Loucy (cell line): ENCODE measurements at regions not wholly inside any gene's neighbourhood (a gene's known extent, or its start where the extent isn't known, plus 50 kb on each side); places are given as distances from the start of the nearest gene placed in this dataset.

Experiments used
- EZH2phosphoT487 ChIP-seq: fragments of 200-600 bp; IDR thresholded peaks from 2 replicates; pipeline ENCODE4 v1.6.1; 2018; ENCODE audit warnings: antibody characterized with exemption, mild to moderate bottlenecking, moderate library complexity, borderline replicate concordance
- TF ChIP-seq, protein P1 (sequence below): fragments of 200-600 bp; sonication (generic); conservative IDR thresholded peaks from 2 replicates; pipeline ENCODE4 v1.5.1; 2014; ENCODE audit warnings: mild to moderate bottlenecking, antibody characterized with exemption, low read length

DNA sequence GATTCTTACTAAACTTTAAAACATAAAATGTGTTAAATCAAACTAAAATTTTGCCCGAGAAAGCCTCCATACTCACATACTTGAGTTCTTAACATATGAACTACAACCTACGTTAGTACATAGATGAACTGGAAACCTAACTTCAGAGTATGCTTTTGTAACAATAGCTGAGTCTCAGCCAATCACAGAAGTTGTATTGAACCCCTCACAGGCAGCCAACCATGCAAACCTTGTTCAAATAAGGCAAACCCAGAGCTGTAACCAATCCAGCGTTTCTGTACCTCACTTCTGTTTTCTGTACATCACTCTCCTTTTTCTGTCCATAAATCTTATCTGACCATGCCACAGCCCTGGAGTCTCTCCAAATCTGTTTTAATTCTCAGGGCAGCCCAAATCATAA, 157.3 kb upstream of the COL1A2 start:
- TF ChIP-seq, protein P1, sequence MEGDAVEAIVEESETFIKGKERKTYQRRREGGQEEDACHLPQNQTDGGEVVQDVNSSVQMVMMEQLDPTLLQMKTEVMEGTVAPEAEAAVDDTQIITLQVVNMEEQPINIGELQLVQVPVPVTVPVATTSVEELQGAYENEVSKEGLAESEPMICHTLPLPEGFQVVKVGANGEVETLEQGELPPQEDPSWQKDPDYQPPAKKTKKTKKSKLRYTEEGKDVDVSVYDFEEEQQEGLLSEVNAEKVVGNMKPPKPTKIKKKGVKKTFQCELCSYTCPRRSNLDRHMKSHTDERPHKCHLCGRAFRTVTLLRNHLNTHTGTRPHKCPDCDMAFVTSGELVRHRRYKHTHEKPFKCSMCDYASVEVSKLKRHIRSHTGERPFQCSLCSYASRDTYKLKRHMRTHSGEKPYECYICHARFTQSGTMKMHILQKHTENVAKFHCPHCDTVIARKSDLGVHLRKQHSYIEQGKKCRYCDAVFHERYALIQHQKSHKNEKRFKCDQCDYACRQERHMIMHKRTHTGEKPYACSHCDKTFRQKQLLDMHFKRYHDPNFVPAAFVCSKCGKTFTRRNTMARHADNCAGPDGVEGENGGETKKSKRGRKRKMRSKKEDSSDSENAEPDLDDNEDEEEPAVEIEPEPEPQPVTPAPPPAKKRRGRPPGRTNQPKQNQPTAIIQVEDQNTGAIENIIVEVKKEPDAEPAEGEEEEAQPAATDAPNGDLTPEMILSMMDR: no peak
- TF ChIP-seq EZH2phosphoT487: no peak
